PC-9 (cell line): ENCODE measurements at regions not wholly inside any gene's neighbourhood (a gene's known extent, or its start where the extent isn't known, plus 50 kb on each side); places are given as distances from the start of the nearest gene placed in this dataset.

ENCODE experiments used
- BruUV-seq: library from RNA; stranded (reverse); fragments of 400-500 nt; replicated peaks from 2 replicates; lab custom pipeline; 2021; lab: Mats Ljungman, UMichigan
- CTCF ChIA-PET: fragments of 300-600 bp; sonication (Branson Sonifier 250); formaldehyde crosslinking; loops from one replicate; lab custom pipeline; 2022; ENCODE audit warnings: antibody characterized with exemption; lab: Charles Lee
- POLR2A ChIA-PET: fragments of 300-600 bp; sonication (Branson Sonifier 250); formaldehyde crosslinking; loops from one replicate; lab custom pipeline; 2022; ENCODE audit warnings: antibody characterized with exemption; ENCODE audit not compliant: unreplicated experiment; lab: Charles Lee
- DNase-seq, 2 experiments: peaks; one replicate each; pipeline versions ENCODE4 v3.0.0 to v3.0.0-alpha.2; 2015 to 2022; ENCODE audit warnings: mixed read lengths in 1 of 2
- H2AFZ ChIP-seq: fragments of 200-600 bp; sonication (generic); 2 replicates; pipeline ENCODE4 v1.8.1; 2017; ENCODE audit warnings: antibody characterized with exemption
- H3F3A ChIP-seq: fragments of 200-600 bp; sonication (generic); 2 replicates; pipeline ENCODE4 v1.8.1; 2017; ENCODE audit warnings: antibody characterized with exemption, mild to moderate bottlenecking, low read depth; ENCODE audit not compliant: insufficient read depth
- H3K27ac ChIP-seq: fragments of 200-600 bp; sonication (generic); 2 replicates; pipeline ENCODE4 v1.6.1; 2016; ENCODE audit warnings: mixed run types
- H3K27me3 ChIP-seq: fragments of 200-600 bp; sonication (generic); 2 replicates; pipeline ENCODE4 v1.6.1; 2016; ENCODE audit warnings: low read depth, mixed run types; ENCODE audit not compliant: insufficient read depth
- H3K36me3 ChIP-seq: fragments of 200-600 bp; sonication (generic); 2 replicates; pipeline ENCODE4 v1.6.1; 2016; ENCODE audit warnings: low read depth, mixed run types
- H3K4me1 ChIP-seq: fragments of 200-600 bp; sonication (generic); replicated peaks from 2 replicates; pipeline ENCODE4 v1.6.1; 2016; ENCODE audit warnings: mixed run types; ENCODE audit not compliant: insufficient read depth
- H3K4me2 ChIP-seq: fragments of 200-600 bp; sonication (generic); 2 replicates; pipeline ENCODE4 v1.6.1; 2017; ENCODE audit warnings: mixed run types
- H3K4me3 ChIP-seq: fragments of 200-600 bp; sonication (generic); 2 replicates; pipeline ENCODE4 v1.6.1; 2016; ENCODE audit warnings: mixed run types
- H3K79me2 ChIP-seq: fragments of 200-600 bp; sonication (generic); 2 replicates; pipeline ENCODE4 v1.6.1; 2017; ENCODE audit warnings: low read depth, mixed run types
- H3K9me2 ChIP-seq: fragments of 200-600 bp; sonication (generic); 2 replicates; pipeline ENCODE4 v1.8.1; 2017; ENCODE audit warnings: mild to moderate bottlenecking; ENCODE audit not compliant: insufficient read depth
- H3K9me3 ChIP-seq: fragments of 200-600 bp; sonication (generic); 2 replicates; pipeline ENCODE4 v1.8.1; 2016; ENCODE audit warnings: low read depth; ENCODE audit not compliant: insufficient read depth
- H4K20me1 ChIP-seq: fragments of 200-600 bp; sonication (generic); 2 replicates; pipeline ENCODE4 v1.8.1; 2017; ENCODE audit not compliant: insufficient read depth
- CTCF ChIP-seq: fragments of 200-600 bp; sonication (generic); conservative IDR thresholded peaks from 2 replicates; pipeline ENCODE4 v1.6.1; 2017; ENCODE audit warnings: mixed run types, antibody characterized with exemption, mild to moderate bottlenecking, moderate library complexity
- EZH2 ChIP-seq: fragments of 200-600 bp; sonication (generic); IDR thresholded peaks from 2 replicates; pipeline ENCODE4 v1.8.0; 2017; ENCODE audit warnings: antibody characterized with exemption, low read depth
- intact Hi-C: fragments of 100-400 bp; cut with micrococcal nuclease; formaldehyde crosslinking; loops from one replicate; pipeline ENCODE4 v1.10.0; 2022; ENCODE audit not compliant: unreplicated experiment

GRCh38 chr16:35255816-35256215 is 1796.4 kb downstream of the TP53TG3F start:
- no TSS peak for BruUV-seq
- no peak overlapping the region for H2AFZ ChIP-seq

GRCh38 chr16:35258381-35258780 is 1799.0 kb downstream of the TP53TG3F start:
- Histone ChIP-seq H3K79me2 (no peaks in the 10 kb centered on the region), H3K27ac (no peak overlapping the region), H3K27me3 (peaks cover 12% of the 10 kb centered on the region), H2AFZ (no peak overlapping the region), H3K9me2 (no peaks in the 10 kb centered on the region; the same call in 1 of the 2 replicates), H3K36me3 (no peaks in the 10 kb centered on the region), H3F3A (no peaks in the 10 kb centered on the region), H3K4me2 (no peak overlapping the region), H4K20me1 (no peaks in the 10 kb centered on the region), H3K9me3 (no peaks in the 10 kb centered on the region), H3K4me3 (no peak overlapping the region), H3K4me1 (no peaks in the 10 kb centered on the region)
- intact Hi-C loops = no loop called here
- TF ChIP-seq CTCF (no peak), EZH2 (no peak)
- ChIA-PET POLR2A (no interaction called here), CTCF (no interaction called here)
- no TSS peak for BruUV-seq
- no peak for DNase-seq

More at GRCh38 chr16:35255816-35256215, 1796.4 kb downstream of the TP53TG3F start:
- Histone ChIP-seq H3K9me3 (no peaks in the 10 kb centered on the region), H3F3A (no peaks in the 10 kb centered on the region), H4K20me1 (no peaks in the 10 kb centered on the region), H3K79me2 (no peaks in the 10 kb centered on the region), H3K27ac (no peak overlapping the region), H3K4me3 (no peak overlapping the region), H3K4me2 (no peak overlapping the region), H3K27me3 (peaks cover 12% of the 10 kb centered on the region), H3K9me2 (no peaks in the 10 kb centered on the region; the same call in 1 of the 2 replicates), H3K36me3 (no peaks in the 10 kb centered on the region), H3K4me1 (no peaks in the 10 kb centered on the region)
- intact Hi-C loops = no loop called here
- ChIA-PET POLR2A (no interaction called here), CTCF (no interaction called here)
- no peak for TF ChIP-seq CTCF
- TF ChIP-seq EZH2 = no peak
- no peak for DNase-seq

- no peaks in the 10 kb centered on the region for H3K79me2 ChIP-seq
- H4K20me1 ChIP-seq = no peaks in the 10 kb centered on the region
- H3K4me3 ChIP-seq = no peak overlapping the region
- H3K27me3 ChIP-seq = no peaks in the 10 kb centered on the region
- H3K36me3 ChIP-seq = no peaks in the 10 kb centered on the region
- no peak overlapping the region for H3K4me2 ChIP-seq
- BruUV-seq = no TSS peak
- POLR2A ChIA-PET = no interaction called here
- 0 out of 2 replicates have a peak, but pooled peaks cover 2% of the 10 kb centered on the region for H3K9me2 ChIP-seq
- TF ChIP-seq EZH2 = no peak
- no peak overlapping the region for H2AFZ ChIP-seq
- H3F3A ChIP-seq = no peaks in the 10 kb centered on the region
- CTCF ChIA-PET = no interaction called here
- no peaks in the 10 kb centered on the region for H3K9me3 ChIP-seq
- intact Hi-C loops = no loop called here
- no peaks in the 10 kb centered on the region for H3K4me1 ChIP-seq
- no peak for DNase-seq
- no peak overlapping the region for H3K27ac ChIP-seq
Observed at GRCh38 chr16:35295856-35296255, 1836.4 kb downstream of the TP53TG3F start.
